ENCODE measurements at regions not wholly inside any gene's neighbourhood (a gene's known extent, or its start where the extent isn't known, plus 50 kb on each side); places are given as distances from the start of the nearest gene placed in this dataset.

DNA sequence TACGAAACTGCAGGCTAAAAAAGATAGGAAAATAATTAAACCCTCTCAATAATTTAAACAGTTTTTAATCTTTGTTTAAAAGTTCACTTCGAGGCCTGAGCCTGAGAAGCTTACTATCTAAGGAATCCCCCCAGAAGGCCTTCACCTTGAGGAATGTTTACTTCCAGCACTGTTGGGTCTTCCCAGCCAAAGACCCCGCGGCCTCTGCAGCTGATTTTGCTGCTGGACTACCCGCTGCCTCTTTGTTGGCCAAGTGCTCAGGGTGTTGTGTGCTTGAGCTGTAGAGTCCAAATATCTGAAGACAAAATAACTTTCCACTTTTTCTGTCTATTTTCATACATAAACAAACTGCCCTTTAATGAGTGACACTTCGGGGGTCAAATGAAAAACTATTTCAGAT is 292.7 kb downstream of the GLRX3 start:
- no peak overlapping the region for H3K27ac Mint-ChIP-seq
- no peaks in the 10 kb centered on the region for H3K36me3 Mint-ChIP-seq (ENCODE audit: low read depth)
- no peak for DNase-seq (ENCODE audit: low spot score)
- H3K4me1 Mint-ChIP-seq (ENCODE audit: low read depth), result no peaks in the 10 kb centered on the region
- intact Hi-C loops (cut with micrococcal nuclease), result no loop called here
- no peaks in the 10 kb centered on the region for H3K9me3 Mint-ChIP-seq
- no peaks in the 10 kb centered on the region for H3K27me3 Mint-ChIP-seq (ENCODE audit: low read depth)
- no peak overlapping the region for H3K4me3 Mint-ChIP-seq (ENCODE audit: low read depth)

DNA sequence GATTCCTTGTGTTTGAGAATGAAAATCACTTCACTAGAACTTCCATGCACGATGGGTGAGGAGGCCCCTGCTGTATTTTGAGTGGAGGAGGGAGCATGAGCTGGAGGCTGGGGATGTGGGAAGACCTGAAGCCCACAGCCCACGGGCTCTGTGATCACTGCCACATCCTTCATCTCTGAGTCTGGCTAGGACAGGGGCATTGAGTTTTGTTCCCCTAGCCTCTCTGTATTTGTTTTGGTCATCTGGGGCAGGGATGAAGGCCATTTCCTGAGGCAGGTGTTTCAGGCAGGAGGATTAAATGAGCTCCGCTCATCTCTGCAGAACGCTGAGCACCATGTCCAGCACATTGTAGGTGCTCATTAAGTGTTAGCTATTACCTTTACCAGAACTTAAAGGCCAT is 293.6 kb downstream of the GLRX3 start:
- intact Hi-C loops (cut with micrococcal nuclease), result no loop called here
- no peak for DNase-seq (ENCODE audit: low spot score)
- no peak overlapping the region for H3K27ac Mint-ChIP-seq
- H3K9me3 Mint-ChIP-seq, result no peaks in the 10 kb centered on the region
- H3K4me1 Mint-ChIP-seq (ENCODE audit: low read depth), result no peaks in the 10 kb centered on the region
- no peak overlapping the region for H3K4me3 Mint-ChIP-seq (ENCODE audit: low read depth)
- H3K36me3 Mint-ChIP-seq (ENCODE audit: low read depth), result no peaks in the 10 kb centered on the region
- no peaks in the 10 kb centered on the region for H3K27me3 Mint-ChIP-seq (ENCODE audit: low read depth)

DNA sequence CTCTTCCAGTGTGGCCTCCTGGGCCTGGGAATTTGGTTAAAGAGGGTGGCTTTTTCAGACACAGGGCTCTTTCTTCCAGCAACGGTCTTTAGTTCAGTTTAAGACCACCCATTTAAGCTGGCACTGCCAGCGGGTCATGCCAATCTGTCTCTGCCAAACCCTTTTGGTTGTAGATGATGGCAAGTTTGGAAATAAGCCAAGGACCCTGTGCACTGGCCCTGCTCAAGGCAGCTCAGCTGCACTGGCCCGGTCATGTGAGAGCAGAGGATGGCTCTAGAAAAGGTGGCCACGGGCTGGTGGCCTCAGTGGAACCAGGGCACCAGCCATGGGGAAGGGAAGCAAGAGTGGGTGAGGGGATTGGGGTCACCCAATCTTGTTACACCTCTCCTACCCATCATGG is 294.1 kb downstream of the GLRX3 start:
- Mint-ChIP-seq H3K9me3 (no peaks in the 10 kb centered on the region), H3K4me3 (ENCODE audit: low read depth) (no peak overlapping the region), H3K27me3 (ENCODE audit: low read depth) (no peaks in the 10 kb centered on the region), H3K27ac (no peak overlapping the region), H3K36me3 (ENCODE audit: low read depth) (no peaks in the 10 kb centered on the region), H3K4me1 (ENCODE audit: low read depth) (no peaks in the 10 kb centered on the region)
- no peak for DNase-seq (ENCODE audit: low spot score)
- intact Hi-C loops (cut with micrococcal nuclease), result no loop called here

- Mint-ChIP-seq H3K27me3 (ENCODE audit: low read depth) (no peaks in the 10 kb centered on the region), H3K36me3 (ENCODE audit: low read depth) (no peaks in the 10 kb centered on the region), H3K9me3 (no peaks in the 10 kb centered on the region), H3K4me3 (ENCODE audit: low read depth) (no peak overlapping the region), H3K4me1 (ENCODE audit: low read depth) (no peaks in the 10 kb centered on the region), H3K27ac (no peak overlapping the region)
- DNase-seq (ENCODE audit: low spot score), result no peak
- intact Hi-C loops (cut with micrococcal nuclease), result no loop called here
Observed at GRCh38 chr10:130430852-130431704, 294.9 kb downstream of the GLRX3 start.

GRCh38 chr10:130432271-130432670 is 296.1 kb downstream of the GLRX3 start:
- Mint-ChIP-seq H3K9me3 (no peaks in the 10 kb centered on the region), H3K36me3 (ENCODE audit: low read depth) (no peaks in the 10 kb centered on the region), H3K27me3 (ENCODE audit: low read depth) (no peaks in the 10 kb centered on the region), H3K27ac (no peak overlapping the region), H3K4me1 (ENCODE audit: low read depth) (no peaks in the 10 kb centered on the region), H3K4me3 (ENCODE audit: low read depth) (no peak overlapping the region)
- intact Hi-C loops (cut with micrococcal nuclease), result no loop called here
- DNase-seq (ENCODE audit: low spot score), result no peak

GRCh38 chr10:130432850-130433249 is 296.7 kb downstream of the GLRX3 start:
- intact Hi-C loops (cut with micrococcal nuclease), result no loop called here
- Mint-ChIP-seq H3K27me3 (ENCODE audit: low read depth) (no peaks in the 10 kb centered on the region), H3K36me3 (ENCODE audit: low read depth) (no peaks in the 10 kb centered on the region), H3K9me3 (no peaks in the 10 kb centered on the region), H3K4me1 (ENCODE audit: low read depth) (no peaks in the 10 kb centered on the region), H3K27ac (no peak overlapping the region), H3K4me3 (ENCODE audit: low read depth) (no peak overlapping the region)
- no peak for DNase-seq (ENCODE audit: low spot score)

DNA sequence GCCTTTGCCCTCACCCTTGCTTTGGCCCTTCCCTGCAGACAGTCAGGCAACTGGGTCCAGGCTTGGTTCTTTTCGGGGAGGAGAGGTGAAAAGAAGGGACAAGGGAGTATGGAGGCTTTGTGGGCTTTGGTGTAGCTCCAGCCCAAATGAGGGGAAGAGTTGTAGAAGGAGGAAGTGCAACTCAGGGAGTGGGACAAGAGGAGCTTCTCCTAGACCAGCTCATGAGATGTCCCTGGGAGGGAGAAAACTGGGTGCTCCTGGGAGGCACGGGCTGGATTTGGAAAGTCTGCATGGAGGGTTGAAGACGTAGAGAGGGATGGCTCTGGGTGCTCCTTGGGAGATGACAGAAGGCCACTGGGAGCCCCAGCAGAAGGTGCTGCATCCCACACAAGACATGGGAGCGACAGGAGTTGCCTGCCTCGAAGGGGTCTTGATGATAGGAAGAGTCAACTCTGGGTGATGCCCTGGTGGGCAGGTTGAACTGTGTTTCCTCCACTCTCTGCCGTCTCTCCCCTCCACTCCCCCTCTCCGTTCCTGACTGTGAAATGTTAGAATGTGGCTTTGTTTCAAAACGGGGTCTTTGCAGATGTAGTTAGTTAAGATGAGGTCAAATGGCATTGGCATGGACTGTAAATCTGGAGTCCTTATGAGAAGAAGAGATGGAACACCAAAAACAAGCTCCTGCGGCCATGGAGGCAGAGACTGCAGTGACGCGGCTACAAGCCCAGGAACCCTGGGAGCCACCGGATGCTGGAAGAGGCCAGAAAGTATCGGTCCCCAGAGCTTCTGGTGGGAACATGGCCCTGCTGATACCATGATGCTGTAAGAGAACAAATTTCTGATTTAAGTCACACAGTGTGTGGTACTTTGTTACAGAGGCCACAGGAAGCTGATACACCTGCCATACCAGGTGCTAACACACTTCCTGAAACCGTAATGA is 298.5 kb downstream of the GLRX3 start:
- intact Hi-C loops (cut with micrococcal nuclease), result no loop called here
- H3K9me3 Mint-ChIP-seq, result no peaks in the 10 kb centered on the region
- H3K4me3 Mint-ChIP-seq (ENCODE audit: low read depth), result no peak overlapping the region
- no peaks in the 10 kb centered on the region for H3K36me3 Mint-ChIP-seq (ENCODE audit: low read depth)
- H3K4me1 Mint-ChIP-seq (ENCODE audit: low read depth), result no peaks in the 10 kb centered on the region
- H3K27me3 Mint-ChIP-seq (ENCODE audit: low read depth), result no peaks in the 10 kb centered on the region
- DNase-seq (ENCODE audit: low spot score), result no peak
- no peak overlapping the region for H3K27ac Mint-ChIP-seq

GRCh38 chr10:130435961-130436360 is 299.8 kb downstream of the GLRX3 start:
- Mint-ChIP-seq H3K4me1 (ENCODE audit: low read depth) (no peaks in the 10 kb centered on the region), H3K27me3 (ENCODE audit: low read depth) (no peaks in the 10 kb centered on the region), H3K27ac (no peak overlapping the region), H3K36me3 (ENCODE audit: low read depth) (no peaks in the 10 kb centered on the region), H3K4me3 (ENCODE audit: low read depth) (no peak overlapping the region), H3K9me3 (no peaks in the 10 kb centered on the region)
- no peak for DNase-seq (ENCODE audit: low spot score)
- intact Hi-C loops (cut with micrococcal nuclease), result no loop called here

DNA sequence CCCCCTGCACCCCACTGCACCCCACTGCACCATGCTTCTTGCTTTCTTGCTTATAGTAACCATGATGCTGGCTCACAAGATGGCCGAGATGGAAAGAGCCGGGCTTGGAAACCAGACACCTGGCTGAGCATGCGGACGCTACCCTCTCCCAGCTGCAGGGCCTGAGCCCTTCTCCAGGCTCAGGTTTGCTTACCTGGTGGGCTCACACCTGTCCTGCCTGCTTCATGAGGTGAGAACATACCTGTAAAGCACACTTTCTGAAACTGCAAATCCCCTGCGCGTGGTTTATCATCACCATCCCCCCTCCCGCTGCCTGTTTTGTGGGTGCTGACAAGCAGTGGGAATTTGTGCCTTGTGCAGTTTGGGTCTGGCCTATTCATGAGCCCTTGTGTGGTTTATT is 302.7 kb downstream of the GLRX3 start:
- no peaks in the 10 kb centered on the region for H3K4me1 Mint-ChIP-seq (ENCODE audit: low read depth)
- no peak overlapping the region for H3K4me3 Mint-ChIP-seq (ENCODE audit: low read depth)
- H3K27ac Mint-ChIP-seq, result no peak overlapping the region
- intact Hi-C loops (cut with micrococcal nuclease), result no loop called here
- DNase-seq (ENCODE audit: low spot score), result no peak
- H3K27me3 Mint-ChIP-seq (ENCODE audit: low read depth), result no peaks in the 10 kb centered on the region
- H3K9me3 Mint-ChIP-seq, result no peaks in the 10 kb centered on the region
- no peaks in the 10 kb centered on the region for H3K36me3 Mint-ChIP-seq (ENCODE audit: low read depth)

DNA sequence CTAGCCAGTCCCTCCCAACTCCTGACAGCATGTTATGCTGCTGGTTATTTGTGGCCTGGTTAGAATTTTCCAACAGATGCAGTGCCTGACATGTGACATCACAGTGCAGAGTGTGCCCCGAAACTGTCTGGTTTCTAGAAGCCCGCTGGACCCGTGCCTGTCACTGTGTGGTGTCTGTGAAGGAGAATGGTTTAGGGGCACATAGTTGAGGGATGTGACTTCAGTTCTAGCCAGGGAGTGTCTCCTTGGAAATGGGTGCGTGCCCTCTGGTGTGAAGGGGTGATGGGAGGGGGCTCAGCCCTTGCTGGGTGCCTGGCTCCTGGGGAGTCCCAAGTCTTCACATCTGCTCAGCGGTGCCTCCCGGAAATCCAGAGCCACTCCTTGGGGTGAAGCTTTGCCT is 303.6 kb downstream of the GLRX3 start:
- Mint-ChIP-seq H3K4me3 (ENCODE audit: low read depth) (no peak overlapping the region), H3K27me3 (ENCODE audit: low read depth) (no peaks in the 10 kb centered on the region), H3K36me3 (ENCODE audit: low read depth) (no peaks in the 10 kb centered on the region), H3K9me3 (no peaks in the 10 kb centered on the region), H3K27ac (no peak overlapping the region), H3K4me1 (ENCODE audit: low read depth) (no peaks in the 10 kb centered on the region)
- no peak for DNase-seq (ENCODE audit: low spot score)
- intact Hi-C loops (cut with micrococcal nuclease), result no loop called here

DNA sequence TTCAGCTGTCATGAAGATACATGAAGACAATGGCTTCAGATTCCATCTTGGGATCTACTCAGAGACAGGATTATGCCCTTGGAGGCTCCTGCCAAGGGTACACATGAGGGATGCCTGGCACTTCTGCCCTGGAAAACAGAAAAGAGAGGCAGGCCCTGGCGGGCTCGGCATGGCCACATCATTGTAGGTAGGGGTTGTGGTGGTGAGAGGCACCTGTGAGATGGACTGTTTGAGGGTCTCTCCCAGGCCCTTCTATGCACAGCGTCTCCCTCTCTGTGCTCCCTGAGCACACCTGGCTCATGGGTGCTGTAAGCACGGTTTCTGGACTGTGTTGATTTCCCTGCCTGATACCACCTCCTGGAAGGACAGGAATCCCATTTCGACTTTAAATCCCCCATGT is 304.3 kb downstream of the GLRX3 start:
- H3K36me3 Mint-ChIP-seq (ENCODE audit: low read depth), result no peaks in the 10 kb centered on the region
- no peaks in the 10 kb centered on the region for H3K4me1 Mint-ChIP-seq (ENCODE audit: low read depth)
- no peaks in the 10 kb centered on the region for H3K27me3 Mint-ChIP-seq (ENCODE audit: low read depth)
- intact Hi-C loops (cut with micrococcal nuclease), result no loop called here
- no peaks in the 10 kb centered on the region for H3K9me3 Mint-ChIP-seq
- no peak overlapping the region for H3K27ac Mint-ChIP-seq
- H3K4me3 Mint-ChIP-seq (ENCODE audit: low read depth), result no peak overlapping the region
- no peak for DNase-seq (ENCODE audit: low spot score)

DNA sequence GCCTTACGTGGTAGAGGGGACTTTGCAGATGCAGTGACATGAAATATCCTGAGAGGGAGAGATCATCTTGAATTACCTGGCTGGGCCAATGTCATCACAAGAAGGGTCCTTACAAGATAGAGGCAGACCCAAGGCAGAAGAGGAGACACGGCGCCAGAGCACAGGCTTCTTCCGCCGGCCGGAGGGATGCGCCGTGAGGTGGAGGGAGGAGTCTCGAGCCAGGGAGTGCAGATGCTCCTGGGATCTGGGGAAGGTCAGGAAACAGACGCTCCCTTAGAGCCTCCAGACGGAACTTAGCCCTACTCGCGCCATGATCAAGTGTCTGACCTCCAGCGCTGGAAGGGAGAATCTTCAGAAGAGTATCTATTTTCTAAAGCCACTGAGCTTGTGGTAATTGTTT is 304.8 kb downstream of the GLRX3 start:
- H3K9me3 Mint-ChIP-seq, result no peaks in the 10 kb centered on the region
- H3K36me3 Mint-ChIP-seq (ENCODE audit: low read depth), result no peaks in the 10 kb centered on the region
- no peak overlapping the region for H3K4me3 Mint-ChIP-seq (ENCODE audit: low read depth)
- no peaks in the 10 kb centered on the region for H3K4me1 Mint-ChIP-seq (ENCODE audit: low read depth)
- DNase-seq (ENCODE audit: low spot score), result no peak
- intact Hi-C loops (cut with micrococcal nuclease), result no loop called here
- H3K27me3 Mint-ChIP-seq (ENCODE audit: low read depth), result no peaks in the 10 kb centered on the region
- H3K27ac Mint-ChIP-seq, result no peak overlapping the region

- H3K4me3 Mint-ChIP-seq (ENCODE audit: low read depth), result no peak overlapping the region
- no peaks in the 10 kb centered on the region for H3K36me3 Mint-ChIP-seq (ENCODE audit: low read depth)
- no peaks in the 10 kb centered on the region for H3K27me3 Mint-ChIP-seq (ENCODE audit: low read depth)
- no peak overlapping the region for H3K27ac Mint-ChIP-seq
- H3K9me3 Mint-ChIP-seq, result no peaks in the 10 kb centered on the region
- DNase-seq (ENCODE audit: low spot score), result no peak
- no peaks in the 10 kb centered on the region for H3K4me1 Mint-ChIP-seq (ENCODE audit: low read depth)
- intact Hi-C loops (cut with micrococcal nuclease), result no loop called here
Observed at GRCh38 chr10:130443066-130443465, 306.9 kb downstream of the GLRX3 start.
